HS-27A (cell line): ENCODE measurements at regions not wholly inside any gene's neighbourhood (a gene's known extent, or its start where the extent isn't known, plus 50 kb on each side); places are given as distances from the start of the nearest gene placed in this dataset.
"Not testable (repeated sequence)": the region's sequence is repeated elsewhere in the genome, so short reads cannot be mapped to it uniquely, and the experiment has no call there.

Source experiments
- DNase-seq: peaks from one replicate; pipeline ENCODE4 v3.0.0-alpha.2; 2012; ENCODE audit warnings: low read depth, missing footprints

DNA sequence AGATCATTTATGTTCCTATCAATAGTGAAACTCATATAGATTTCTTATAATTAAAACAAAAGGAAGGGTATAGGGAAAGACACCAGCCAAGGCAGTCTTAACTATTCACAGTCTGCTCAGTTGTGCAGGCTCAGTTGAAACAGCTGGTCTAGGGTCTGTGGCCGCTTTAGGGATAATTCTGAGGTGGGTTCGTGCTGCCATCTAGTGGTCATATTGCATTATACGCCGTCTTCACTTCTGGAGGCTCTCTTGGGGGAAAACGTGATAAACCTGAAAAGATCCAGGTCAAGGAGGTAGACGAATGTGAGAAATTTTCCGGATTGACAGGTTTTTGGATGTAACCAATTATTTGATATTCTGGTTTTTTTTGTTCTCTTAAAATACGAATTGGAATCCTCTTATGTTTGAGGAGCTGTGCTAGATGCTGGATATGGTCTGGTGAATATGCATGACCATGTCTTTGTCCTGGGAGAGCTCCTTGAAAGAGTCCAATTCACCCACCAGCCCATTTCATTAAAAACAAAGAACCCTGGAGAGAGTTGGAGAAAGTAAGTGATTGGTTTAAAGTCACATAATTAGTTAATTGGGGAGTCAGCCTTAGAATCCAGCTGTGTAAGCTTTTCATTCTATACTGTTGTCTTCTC, 492.4 kb downstream of the PLCL1 start:
- no peak for DNase-seq

DNA sequence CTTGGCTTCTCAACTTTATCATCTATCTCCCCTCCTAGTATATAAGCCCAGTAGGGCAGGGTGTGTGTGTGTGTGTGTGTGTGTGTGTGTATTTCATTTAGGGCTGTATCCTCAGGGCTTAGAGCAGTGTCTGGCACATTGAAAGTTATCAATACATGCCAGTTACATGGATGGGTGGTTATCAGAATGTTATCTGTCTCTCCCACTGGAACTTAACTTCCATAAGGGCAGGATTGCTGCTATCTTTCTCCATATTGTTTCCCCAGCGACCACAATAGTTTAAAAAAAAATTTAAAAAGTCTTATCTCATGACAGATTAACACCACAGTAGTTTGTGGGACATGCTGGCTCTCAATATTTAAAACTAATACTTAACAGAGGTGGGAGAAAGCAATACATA, 488.9 kb downstream of the PLCL1 start:
- no peak for DNase-seq

DNA sequence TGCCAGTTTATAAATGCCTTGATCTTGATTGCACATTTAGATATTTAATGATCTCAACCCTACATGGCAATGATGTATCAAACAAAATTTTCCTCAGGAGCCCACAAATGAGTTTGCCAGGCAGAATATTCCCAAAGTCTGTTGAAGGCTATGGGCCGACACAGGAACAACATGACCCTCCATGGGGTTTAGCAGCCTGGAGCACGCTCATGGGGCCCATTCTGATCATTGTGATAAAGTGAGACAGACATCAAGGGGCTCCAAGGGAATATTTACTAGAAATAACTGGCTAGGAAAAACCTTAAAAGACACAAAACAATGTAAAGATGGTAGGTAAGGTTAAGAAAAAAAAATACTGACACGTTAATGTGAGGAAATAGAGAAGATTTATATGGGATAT, 485.4 kb downstream of the PLCL1 start:
- no peak for DNase-seq

DNA sequence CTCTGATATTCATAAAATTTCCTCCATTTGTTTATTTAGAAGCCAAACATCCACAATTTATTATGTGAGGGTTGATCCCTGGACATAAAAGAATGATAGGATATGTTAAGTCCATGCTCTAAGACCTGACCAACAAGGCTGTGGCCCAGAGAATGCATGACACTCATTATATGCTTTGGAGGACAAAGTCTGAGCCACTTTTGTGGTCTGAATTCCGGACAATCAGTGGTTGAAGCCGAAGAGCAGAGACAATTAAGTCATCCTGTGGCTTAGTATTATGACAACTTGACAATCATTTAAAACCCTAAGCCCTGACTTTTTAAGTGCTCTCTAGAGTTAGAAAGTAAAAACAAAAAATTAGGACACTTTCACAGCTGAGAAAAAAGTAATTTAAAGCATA, 483.3 kb downstream of the PLCL1 start:
- no peak for DNase-seq

DNA sequence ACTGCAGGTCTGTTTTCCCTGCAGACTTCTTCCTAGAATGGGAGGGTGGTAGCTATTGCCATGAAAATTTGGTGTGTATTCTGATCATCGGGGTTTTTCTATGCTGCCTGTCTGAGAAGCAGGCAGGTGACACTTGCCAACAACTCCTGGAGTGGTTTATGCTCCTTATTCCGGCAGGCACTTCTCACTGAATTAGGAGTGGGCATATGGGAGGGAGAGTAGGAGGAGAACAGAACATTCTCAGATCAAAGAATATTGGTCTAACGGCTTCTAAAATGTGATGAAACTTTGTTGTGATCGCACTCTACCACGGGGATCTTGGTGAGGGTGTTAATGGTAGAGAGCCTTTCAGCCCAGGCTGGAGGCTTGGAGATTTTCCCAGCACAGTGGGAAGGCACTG, 480.8 kb downstream of the PLCL1 start:
- no peak for DNase-seq

DNA sequence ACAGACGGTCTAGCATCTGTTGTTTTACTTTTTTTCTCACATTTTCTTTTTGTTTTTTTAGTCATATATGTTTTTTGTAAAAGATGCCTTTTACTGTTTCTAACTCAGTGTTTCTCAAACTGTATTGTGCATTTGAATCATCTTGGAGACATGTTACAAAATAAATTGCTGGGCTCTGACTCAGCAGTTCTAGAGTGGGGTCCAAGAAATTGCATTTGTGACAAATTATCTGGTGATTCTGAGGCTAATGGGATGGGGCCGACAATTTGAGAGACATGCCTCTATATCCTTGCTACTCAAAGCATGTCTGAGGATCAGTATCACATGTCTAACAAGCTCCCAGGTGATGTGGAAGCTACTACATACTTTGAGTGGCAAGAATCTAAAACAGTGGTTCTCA, 478.8 kb downstream of the PLCL1 start:
- DNase-seq, result no peak

DNA sequence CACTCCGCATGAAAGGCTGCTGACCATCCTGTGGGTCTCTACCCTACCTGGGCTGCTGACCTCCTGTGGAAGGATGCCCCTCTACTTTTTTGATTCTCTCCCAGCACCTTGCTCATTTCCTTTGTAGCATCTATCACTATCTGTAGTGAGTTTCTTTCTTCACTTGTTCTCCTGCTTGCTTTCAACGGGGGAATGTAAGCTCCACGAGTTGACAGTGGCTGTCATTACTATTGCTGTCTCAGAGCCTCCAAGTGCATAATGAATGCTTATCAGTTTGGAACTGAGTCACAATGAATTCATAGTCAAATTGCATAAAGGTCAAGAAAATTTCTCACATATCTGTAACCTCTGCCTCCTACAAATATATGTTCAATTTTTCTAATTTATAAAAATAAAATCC, 477.7 kb downstream of the PLCL1 start:
- no peak for DNase-seq

DNA sequence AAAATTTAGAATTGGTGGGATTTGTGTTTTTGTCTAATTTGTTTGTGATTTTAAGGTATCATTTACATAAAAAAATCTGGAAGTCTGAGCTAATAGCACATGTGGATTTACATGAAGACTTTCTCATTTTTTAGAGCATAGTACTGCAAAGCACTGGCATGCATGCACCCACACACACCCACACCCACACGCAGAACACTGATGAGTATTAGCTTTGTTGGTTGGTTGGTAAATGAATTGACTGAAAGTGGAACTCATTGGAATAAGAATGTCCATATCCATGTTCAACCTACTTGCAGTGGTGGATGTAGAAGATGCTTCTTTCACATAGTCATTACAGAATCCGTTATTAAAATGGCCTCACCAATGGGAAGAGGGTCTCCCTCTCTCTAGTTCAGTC, 475.8 kb downstream of the PLCL1 start:
- no peak for DNase-seq

DNA sequence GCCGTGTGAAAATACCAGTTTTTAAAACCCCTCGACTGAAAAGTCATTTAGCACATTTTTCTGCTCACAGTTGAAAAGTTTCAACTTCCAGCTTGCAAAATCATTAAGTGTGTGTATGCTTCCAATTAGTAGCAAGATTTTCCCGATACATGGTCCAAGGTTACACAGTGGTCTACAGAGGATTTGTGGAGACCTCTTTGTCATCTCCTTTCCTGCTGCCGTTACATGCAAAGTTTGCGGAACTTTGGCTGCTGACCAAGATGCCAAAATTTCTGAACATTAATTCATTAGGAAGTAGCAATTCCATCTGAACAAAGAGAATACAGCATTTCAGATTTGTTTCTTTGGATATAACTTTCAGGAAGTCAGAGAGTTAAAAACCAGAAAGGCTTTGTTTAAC, 474.6 kb downstream of the PLCL1 start:
- DNase-seq, result no peak

DNA sequence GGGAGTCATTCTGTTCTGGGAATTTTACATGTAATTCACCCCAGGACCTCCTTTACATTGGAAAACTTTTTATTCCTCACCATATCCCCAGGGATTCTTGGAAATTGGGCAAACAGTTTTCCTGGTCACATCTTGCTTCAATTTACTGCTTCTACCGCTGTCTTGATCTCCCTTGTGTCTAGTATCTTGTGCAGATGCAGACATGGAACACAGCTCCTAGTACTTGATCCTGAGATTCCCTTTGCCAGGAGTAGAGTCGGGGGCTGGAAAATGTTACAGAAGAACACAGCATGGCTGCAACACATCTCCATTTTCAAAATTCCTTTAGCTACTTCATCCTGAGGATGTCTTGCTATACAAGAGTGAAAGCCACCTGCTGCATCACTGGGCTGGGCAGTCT, 472.8 kb downstream of the PLCL1 start:
- DNase-seq, result no peak

DNA sequence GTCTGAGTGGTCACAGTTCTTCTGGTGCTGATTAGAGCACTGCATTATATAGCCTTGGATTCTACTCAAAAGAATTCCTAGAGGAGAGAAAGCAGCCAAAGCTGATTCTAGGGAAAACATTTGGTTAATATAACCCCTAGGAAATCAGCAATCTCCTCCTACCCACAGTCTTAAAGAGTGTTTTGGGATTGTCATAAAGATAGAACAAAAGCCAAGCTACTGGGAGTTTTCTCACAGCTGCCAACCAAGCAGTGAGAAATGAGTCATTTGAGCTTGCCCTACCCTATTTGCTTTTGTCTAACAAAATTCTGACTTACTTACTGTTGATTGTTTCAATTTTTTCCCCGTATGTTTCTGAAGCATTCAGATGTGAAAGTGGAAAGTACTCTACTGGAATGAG, 469.3 kb downstream of the PLCL1 start:
- DNase-seq, result no peak

DNA sequence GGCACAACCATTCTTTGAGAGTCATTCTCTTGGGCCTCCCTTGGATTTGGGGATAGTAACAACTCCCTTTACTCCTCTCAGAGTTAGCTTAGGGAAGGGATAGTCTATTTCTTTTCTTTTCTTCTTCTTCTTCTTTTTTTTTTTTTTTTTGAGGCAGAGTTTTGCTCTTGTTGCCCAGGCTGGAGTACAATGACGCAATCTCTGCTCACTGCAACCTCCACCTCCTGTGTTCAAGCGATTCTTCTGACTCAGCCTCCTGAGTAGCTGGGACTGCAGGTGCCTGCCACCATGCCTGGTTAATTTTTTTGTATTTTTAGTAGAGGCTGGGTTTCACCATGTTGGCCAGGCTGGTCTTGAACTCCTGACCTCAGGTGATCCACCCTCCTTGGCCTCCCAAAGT, 465.8 kb downstream of the PLCL1 start:
- not testable (repeated sequence) for DNase-seq

DNA sequence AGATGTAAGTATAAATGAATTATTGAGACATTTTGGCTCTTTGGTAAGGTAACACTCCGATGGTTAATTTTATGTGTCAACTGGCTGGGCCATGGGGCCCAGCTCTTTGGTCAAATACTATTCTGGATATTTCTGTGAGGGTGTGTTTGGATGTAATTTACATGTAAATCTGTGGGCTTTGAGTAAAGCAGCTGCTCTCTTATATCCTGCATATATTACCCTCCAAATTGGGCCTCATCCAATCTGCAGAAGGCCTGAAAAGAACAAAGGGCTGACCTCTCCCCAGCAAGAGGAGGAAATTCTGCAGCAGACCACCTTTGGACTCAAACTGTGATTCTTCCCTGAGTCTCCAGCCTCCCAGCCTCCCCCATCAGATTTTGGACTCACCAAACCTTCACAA, 464.1 kb downstream of the PLCL1 start:
- no peak for DNase-seq

DNA sequence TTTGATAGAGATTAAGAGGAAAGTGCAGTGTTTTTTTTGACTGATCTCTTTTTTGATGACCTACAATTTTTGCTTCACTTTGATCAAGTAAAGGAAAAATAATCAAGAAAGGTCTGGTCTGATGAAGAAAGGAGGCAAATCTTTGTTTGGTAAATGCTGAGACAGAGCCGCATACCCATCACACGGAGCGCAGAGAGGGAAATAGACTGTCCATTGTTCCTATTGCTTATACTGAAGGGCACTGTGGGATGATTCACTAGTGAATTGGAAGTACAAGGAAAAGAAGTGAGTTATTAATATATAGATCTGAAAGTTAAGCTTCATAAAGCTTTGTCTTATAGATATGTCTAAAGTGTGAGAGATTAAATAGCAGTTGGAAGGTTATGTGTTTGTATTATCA, 455.1 kb downstream of the PLCL1 start:
- DNase-seq, result no peak

DNA sequence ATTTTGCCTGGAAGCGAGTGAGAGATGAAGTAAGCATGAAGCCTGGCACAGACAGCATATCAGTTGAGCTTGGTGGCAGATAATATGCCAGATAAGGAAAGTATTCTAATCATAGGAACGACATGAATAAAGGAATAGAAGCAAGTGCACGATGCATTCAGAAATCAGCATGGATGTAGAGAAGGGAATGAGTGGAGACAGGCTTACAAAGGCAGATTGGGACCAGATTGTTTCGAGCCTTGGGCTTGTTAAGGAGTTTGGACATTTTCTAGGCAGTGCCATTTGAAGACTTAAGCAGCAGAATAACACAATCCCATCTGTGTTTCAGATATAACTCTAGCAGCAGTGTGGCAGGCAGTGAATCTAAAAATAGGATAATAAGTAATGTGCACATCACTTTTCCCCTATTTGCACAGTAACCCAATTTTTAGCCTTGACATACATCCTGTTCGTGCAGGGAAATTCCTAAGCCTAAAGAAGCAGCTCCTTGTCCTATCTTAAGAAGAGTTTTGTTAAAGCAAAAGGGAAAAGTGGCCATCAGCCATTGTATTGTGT, 450.2 kb downstream of the PLCL1 start:
- no peak for DNase-seq

DNA sequence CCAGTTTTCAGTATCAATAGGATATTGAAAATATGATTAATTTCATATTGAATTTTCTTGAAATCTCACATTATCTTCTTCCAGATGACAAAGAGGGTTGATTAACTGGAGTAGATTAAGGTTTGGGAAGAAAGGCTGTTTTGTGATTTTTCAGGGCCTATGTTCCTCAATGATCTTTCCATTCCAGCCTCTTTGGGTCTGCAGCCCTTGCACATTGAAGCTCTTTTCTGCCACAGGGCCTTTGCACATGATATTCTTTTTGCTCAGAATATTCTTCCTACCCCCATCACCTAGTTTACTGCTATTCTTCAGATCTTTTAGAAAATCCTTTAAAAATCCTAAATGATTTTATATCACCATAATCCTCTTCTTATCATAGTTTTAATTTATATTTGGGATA, 449.6 kb downstream of the PLCL1 start:
- no peak for DNase-seq

DNA sequence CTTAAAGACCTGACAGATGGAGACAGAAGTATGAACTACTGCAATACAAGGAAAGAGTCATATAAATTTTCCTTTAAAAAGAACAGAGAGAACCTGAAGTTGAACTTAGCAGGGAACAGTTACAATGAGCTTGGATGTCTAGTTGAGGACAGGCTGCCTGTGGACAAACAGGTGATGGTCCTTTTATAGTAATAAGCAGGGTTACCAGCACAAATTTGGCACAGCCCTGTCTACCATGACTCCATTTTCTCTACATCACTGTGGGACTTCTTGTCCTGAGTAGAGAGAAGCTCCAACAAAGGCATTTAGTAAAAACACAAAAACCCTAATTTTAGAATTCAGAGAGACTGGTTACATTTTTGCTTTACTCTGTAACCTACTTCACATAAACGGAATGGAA, 448.1 kb downstream of the PLCL1 start:
- no peak for DNase-seq

DNA sequence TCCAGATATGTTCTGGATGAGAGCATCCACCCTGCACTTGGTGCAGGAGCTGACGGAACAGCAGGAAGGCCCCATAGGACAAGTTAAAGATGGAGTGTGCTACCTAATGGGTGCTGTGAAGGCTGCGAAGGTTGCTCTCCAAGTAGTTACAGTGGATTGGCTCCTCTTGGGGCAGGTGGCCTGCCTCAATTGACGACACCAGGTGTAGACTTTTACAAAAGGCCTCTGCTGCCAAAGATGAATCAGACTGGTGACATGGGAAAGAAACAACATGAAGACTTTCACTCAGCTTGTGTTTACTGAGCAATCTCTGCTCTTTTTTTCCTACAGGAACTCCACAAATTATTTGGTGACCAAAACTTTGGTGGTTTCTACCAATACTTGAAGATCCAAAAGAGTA, 437.7 kb downstream of the PLCL1 start:
- DNase-seq, result no peak

DNA sequence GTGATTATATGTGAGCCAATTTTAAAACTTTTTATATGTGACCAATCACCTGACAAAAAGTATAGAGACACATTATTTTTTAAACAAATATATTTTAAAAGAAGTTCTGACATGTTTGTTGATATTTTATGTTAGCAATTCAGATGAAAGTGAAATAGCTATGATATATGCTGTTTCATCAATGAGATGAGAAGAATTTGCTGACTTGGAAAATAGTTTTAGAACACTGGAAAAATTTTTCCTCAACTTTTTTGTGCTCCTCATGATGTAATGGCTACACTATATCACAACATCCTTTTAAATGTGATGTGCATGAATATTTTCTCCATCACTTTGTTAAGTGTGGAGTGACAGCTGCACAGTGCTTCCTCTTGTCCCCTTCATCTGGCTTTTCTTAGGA, 434.0 kb downstream of the PLCL1 start:
- DNase-seq, result no peak

DNA sequence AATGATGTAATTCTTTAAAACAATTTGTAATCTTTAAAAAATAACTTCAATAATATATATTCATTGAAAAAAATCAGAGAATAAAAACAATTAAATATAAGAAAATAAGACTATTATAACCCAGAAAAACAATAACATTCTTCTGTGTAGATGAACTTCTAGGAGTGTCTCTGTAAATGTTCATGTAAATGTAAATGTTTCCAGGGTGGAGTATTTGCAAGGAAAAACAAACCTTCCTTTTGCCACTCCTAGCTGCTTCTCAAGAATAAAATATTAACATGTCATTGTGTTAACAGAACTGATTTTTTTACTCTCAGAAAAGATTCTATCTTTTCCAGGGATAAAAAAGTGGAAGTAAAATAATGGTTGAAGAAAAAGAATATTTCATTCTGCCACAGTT, 431.9 kb downstream of the PLCL1 start:
- no peak for DNase-seq

DNA sequence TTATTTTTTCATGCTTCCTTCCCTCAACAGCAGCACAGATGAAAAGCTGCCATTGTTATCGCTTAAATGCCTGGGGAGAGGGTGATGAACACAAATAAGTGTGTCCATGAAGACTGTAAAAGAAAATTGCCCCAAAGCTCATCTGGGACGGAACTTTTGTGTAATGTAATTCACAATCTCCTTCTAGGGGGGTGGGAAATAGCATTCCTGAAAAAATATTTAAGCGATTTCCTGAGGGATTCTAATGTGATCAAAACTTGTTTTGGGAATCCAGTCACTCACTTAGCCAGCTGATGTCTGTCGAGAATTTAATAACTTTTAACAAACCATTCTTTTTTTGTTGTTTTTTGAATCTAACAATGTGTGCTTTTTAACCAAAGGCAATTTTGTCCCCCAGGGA, 427.9 kb downstream of the PLCL1 start:
- DNase-seq, result no peak

DNA sequence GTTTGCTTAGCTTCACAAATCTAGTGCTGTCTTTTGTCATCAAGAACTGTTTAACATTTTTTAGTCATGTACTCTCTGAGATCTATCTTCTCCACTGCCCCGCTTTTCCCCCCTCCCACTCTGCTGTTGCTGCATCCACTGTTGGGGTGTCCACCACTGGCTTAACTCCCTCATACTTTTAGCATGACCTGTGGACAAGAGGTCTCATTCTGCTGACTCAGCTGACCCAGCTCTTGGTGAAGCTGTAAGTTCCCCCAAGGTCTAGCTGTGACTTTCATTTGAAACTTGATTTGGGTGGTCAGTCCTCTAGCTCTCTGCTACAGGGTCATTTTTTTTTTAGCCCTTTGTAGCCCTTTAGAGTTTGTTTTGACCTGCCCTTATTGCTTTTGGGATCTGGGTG, 427.2 kb downstream of the PLCL1 start:
- no peak for DNase-seq

DNA sequence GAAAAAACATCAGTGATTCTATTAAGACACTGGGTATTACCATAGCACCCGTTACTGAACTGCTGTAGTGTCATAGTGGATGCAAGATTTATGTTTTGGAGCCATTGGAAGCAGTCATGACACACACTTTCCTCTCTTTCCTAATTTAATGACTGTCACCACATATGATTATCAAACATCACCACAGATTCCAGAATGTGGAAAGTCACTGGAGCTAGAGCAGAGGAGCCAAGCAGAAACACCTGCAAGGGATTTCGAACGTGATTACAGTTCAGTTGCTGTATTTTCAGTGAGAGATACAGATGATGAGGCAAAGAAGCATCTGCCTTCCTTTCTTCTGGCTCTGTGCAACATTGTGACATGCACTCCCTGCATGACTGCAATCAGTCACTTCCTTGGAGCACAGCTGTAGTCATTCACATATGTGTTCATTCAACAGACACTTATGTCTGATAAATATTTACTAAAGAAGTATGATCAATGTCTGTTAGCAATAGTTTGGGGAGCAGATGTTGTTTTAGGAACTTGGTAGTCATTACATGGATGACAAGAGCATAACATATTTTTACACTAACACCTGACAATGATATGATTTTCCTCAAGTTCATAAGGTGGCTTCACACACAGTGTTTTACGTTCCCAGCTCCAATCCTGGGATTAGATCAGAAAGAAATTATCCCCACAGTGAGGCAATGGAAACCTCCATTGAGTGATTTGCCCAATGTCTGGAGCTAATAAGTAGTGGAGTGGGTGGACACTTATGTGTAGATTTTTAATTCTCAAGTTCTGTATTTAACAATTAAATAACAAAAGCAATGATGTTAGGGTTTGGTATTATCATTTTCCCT, 416.6 kb downstream of the PLCL1 start:
- no peak for DNase-seq

DNA sequence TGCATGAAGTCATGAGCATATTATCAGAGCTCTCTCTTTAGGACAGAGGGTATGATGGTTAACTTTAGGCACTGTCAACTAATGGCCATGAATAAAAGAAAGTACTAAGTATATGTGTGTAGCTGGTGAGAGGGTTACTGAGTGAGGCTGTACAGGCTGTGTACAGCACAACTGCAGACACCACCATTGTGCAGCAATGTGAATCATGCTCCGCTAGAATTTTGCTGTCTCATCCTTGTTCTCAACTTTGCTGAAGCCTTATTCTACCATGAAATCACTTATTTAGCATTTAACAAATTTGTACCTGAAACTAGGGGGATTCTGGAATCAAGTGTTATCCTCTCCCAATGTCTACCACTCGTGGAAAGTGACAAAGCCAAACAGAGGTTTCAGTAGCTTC, 414.9 kb downstream of the PLCL1 start:
- DNase-seq, result no peak
